Endodermal cell (in vitro differentiated cells): ENCODE measurements at regions not wholly inside any gene's neighbourhood (a gene's known extent, or its start where the extent isn't known, plus 50 kb on each side); places are given as distances from the start of the nearest gene placed in this dataset.
A peak's percentile ranks its signal among the peaks of the same experiment; 100 is the strongest.

ENCODE experiments used
- DNase-seq: peaks from one replicate; pipeline ENCODE4 v3.0.0-alpha.2; 2017
- H3K27ac ChIP-seq: 2 replicates; pipeline ENCODE4 v1.5.1; 2013; ENCODE audit warnings: mild to moderate bottlenecking, low read depth, low read length, moderate library complexity
- H3K27me3 ChIP-seq: 2 replicates; pipeline ENCODE4 v1.6.1; 2013; ENCODE audit warnings: mild to moderate bottlenecking, low read length, moderate library complexity; ENCODE audit not compliant: insufficient read depth, control insufficient read depth, poor library complexity, severe bottlenecking
- H3K36me3 ChIP-seq: 2 replicates; pipeline ENCODE4 v1.7.0; 2013; ENCODE audit warnings: mild to moderate bottlenecking, low read length, moderate library complexity; ENCODE audit not compliant: control insufficient read depth, insufficient read depth
- H3K4me1 ChIP-seq: one replicate; pipeline ENCODE4 v1.7.0; 2013; ENCODE audit warnings: low read length; ENCODE audit not compliant: control insufficient read depth, insufficient read depth
- H3K4me3 ChIP-seq: 2 replicates; pipeline ENCODE4 v1.5.1; 2013; ENCODE audit warnings: mild to moderate bottlenecking, low read length, moderate library complexity
- H3K9ac ChIP-seq: 2 replicates; pipeline ENCODE4 v1.6.1; 2013; ENCODE audit warnings: mild to moderate bottlenecking, low read length, moderate library complexity; ENCODE audit not compliant: poor library complexity, severe bottlenecking; ENCODE audit errors: extremely low read depth
- H3K9me3 ChIP-seq: 2 replicates; pipeline ENCODE4 v1.6.1; 2013; ENCODE audit warnings: mild to moderate bottlenecking, low read length, moderate library complexity; ENCODE audit not compliant: control insufficient read depth
- H3K27ac Mint-ChIP-seq: 2 replicates; pipeline ENCODE4 v1.8.0; 2020; ENCODE audit warnings: mixed read lengths
- H3K27me3 Mint-ChIP-seq: 2 replicates; pipeline ENCODE4 v1.8.0; 2021; ENCODE audit warnings: mild to moderate bottlenecking, mixed read lengths; ENCODE audit not compliant: insufficient read depth
- H3K36me3 Mint-ChIP-seq: 2 replicates; pipeline ENCODE4 v1.8.0; 2020; ENCODE audit warnings: low read depth, mixed read lengths
- H3K4me1 Mint-ChIP-seq: 2 replicates; pipeline ENCODE4 v1.8.0; 2020; ENCODE audit warnings: mixed read lengths
- H3K4me3 Mint-ChIP-seq: 2 replicates; pipeline ENCODE4 v1.8.0; 2020; ENCODE audit warnings: mild to moderate bottlenecking, moderate library complexity, mixed read lengths
- H3K9me3 Mint-ChIP-seq: 2 replicates; pipeline ENCODE4 v1.8.0; 2020; ENCODE audit warnings: mild to moderate bottlenecking, mixed read lengths
- CTCF ChIP-seq: fragments of 200-600 bp; sonication (generic); conservative IDR thresholded peaks from 2 replicates; pipeline ENCODE4 v1.5.0; 2021; ENCODE audit warnings: antibody characterized with exemption, mild to moderate bottlenecking
- WGBS, 2 experiments: methylation state at CpG; one replicate each; pipeline versions ENCODE4 v1.1.5 to v1.1.7; 2013; ENCODE audit warnings: missing lambda C conversion rate in 2 of 2, mixed read lengths in 1 of 2; ENCODE audit not compliant: insufficient coverage in 1 of 2, insufficient read length in 1 of 2; 5-methylcytosine and 5-hydroxymethylcytosine counted together

DNA sequence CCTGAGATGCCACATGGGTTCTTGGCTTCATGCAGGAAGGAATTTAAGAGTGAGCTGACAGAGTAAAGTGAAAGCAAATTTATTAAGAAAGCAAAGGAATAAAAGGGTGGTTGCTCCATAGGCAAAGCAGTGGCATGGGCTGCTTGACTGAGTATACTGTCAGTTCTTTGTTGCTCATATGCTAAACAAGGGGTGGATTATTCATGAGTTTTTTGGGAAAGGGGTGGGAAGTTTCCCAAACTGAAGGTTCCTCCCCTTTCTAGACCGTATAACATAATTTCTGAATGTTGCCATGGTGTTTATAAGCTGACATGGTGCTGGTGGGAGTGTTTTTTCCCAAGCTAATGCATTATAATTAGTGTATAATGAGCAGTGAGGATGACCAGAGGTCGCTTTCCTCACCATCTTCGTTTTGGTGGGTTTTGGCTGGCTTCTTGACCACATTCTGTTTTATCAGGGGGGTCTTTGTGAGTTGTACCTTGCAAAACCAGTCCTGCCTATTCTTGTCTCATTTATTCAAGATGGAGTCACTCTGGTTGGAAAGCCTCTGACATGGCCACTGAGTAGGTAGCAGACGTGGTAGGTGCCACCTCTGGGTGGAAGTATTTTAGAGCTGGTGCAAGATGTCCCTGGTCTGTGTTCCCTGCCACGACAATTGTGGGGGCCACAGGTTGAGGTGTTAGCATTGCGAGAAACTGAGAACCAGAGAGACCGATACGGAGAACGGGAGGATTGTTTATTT is 107.5 kb upstream of the SDK1 start:
- Mint-ChIP-seq H3K27ac (peak overlapping the region; percentile 15), H3K36me3 (peaks cover 3% of the 10 kb centered on the region), H3K9me3 (peaks cover 24% of the 10 kb centered on the region), H3K4me1 (peaks cover 17% of the 10 kb centered on the region), H3K27me3 (peaks cover 2% of the 10 kb centered on the region), H3K4me3 (no peak overlapping the region)
- TF ChIP-seq CTCF: no peak
- Histone ChIP-seq H3K4me3 (no peak overlapping the region), H3K27ac (peak overlapping the region; percentile 96), H3K4me1 (no peaks in the 10 kb centered on the region), H3K27me3 (no peaks in the 10 kb centered on the region), H3K9ac (no peak overlapping the region), H3K36me3 (no peaks in the 10 kb centered on the region), H3K9me3 (peaks cover 9% of the 10 kb centered on the region)
- WGBS, 2 experiments: 86 to 89% methylated on average over 6 to 9 of the region's 9 CpGs
- no peak for DNase-seq

DNA sequence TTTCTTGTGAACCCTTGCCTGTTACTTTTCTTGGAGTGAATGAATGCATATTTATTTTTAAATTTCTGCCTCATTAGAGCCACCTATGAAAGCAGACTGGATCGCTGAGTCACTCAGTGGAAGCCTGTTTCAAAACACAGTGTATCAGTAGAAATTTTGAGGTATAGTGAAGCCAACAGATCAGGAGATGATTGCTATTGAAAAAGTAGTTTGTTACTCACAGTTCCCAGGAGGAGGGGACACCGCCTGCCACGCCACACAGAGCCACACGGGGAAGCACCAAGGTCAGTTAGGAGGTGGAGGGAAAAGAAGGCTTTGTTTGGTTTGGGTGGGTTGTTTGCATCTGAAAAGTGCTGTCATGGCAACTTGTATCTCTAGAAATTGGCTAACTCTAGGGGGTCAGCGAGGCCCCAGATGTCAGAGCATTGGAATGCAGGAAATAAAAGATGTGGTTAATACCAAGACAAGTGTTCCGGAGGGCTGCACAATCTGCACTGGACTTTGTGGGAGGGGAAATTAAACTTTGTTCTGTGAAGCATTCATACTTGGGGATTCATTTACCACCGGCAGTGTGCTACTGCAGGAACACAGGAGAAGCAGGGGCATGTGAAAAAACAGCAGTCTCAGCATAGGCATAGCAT is 106.4 kb upstream of the SDK1 start:
- Mint-ChIP-seq H3K27me3 (peaks cover 2% of the 10 kb centered on the region), H3K36me3 (peaks cover 3% of the 10 kb centered on the region), H3K27ac (peak overlapping the region; percentile 95), H3K4me1 (peaks cover 17% of the 10 kb centered on the region), H3K9me3 (peaks cover 34% of the 10 kb centered on the region), H3K4me3 (no peak overlapping the region)
- no peak overlapping the region for H3K4me3 ChIP-seq
- no peak overlapping the region for H3K9ac ChIP-seq
- peak overlapping the region; percentile 96 for H3K27ac ChIP-seq
- no peaks in the 10 kb centered on the region for H3K27me3 ChIP-seq
- no peaks in the 10 kb centered on the region for H3K36me3 ChIP-seq
- DNase-seq: peak; percentile 90
- peak; percentile 55 for TF ChIP-seq CTCF
- no peaks in the 10 kb centered on the region for H3K4me1 ChIP-seq
- peaks cover 14% of the 10 kb centered on the region for H3K9me3 ChIP-seq
- WGBS, 2 experiments: 37 to 61% methylated on average over 7 of the region's 7 CpGs

DNA sequence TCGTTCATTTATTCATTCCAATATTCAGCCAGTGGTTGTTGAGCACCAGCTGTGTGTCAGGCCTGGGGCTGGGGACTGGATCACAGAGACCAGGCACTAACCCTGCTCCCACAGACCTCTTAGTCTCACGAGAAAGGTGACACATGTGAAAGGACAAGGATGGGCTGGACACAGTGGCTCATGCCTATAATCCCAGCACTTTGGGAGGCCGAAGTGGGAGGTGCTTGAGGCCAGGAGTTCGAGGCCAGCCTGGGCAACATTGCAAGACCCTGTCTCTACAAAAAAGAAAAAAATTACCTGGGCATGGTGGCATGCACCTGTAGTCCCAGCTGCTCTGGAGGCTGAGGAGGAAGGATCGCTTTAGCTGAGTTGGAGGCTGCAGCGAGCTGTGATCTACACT is 105.9 kb upstream of the SDK1 start:
- Mint-ChIP-seq H3K4me1 (peaks cover 17% of the 10 kb centered on the region), H3K27ac (peak overlapping the region; percentile 95), H3K9me3 (peaks cover 39% of the 10 kb centered on the region), H3K36me3 (peaks cover 3% of the 10 kb centered on the region), H3K27me3 (peaks cover 2% of the 10 kb centered on the region), H3K4me3 (no peak overlapping the region)
- 76 to 88% methylated on average over 5 to 6 of the region's 6 CpGs for WGBS, 2 experiments
- Histone ChIP-seq H3K4me1 (no peaks in the 10 kb centered on the region), H3K9ac (no peak overlapping the region), H3K9me3 (peaks cover 18% of the 10 kb centered on the region), H3K36me3 (no peaks in the 10 kb centered on the region), H3K4me3 (no peak overlapping the region), H3K27ac (peak overlapping the region; percentile 96), H3K27me3 (no peaks in the 10 kb centered on the region)
- DNase-seq: no peak
- no peak for TF ChIP-seq CTCF
